ENCODE measurements at regions not wholly inside any gene's neighbourhood (a gene's known extent, or its start where the extent isn't known, plus 50 kb on each side); places are given as distances from the start of the nearest gene placed in this dataset.

DNA sequence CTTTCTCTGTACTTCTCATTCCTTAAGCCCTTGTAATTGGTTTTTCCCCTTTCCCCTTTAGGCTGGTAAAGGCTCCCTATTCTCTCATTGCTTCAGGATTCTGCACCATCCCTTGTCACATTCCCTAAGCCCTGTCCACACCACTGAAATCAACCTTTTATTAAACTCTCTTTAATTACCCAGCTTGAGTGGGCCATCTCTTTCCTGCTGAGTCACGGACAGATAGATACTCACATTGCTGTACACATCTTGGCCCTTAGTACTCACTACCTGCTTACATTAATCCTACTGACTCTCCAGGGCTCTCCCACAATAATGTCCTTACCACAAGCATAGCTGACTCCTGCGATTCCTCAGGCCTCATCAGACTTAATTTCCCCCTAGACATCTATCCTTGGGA, 94.0 kb upstream of the PCGF5 start:
- Histone ChIP-seq H3K27ac (ENCODE audit: low read length) (no peak overlapping the region), H3K9me3 (ENCODE audit: insufficient read depth, low read depth, low read length) (no peaks in the 10 kb centered on the region), H3K36me3 (ENCODE audit: insufficient read depth, low read depth, low read length) (no peaks in the 10 kb centered on the region), H3K4me1 (ENCODE audit: insufficient read depth, low read length) (no peaks in the 10 kb centered on the region), H3K27me3 (ENCODE audit: insufficient read depth, low read length) (no peaks in the 10 kb centered on the region), H3K4me3 (ENCODE audit: low read length) (no peak overlapping the region), H3K9ac (ENCODE audit: low read depth, low read length) (no peak overlapping the region)

DNA sequence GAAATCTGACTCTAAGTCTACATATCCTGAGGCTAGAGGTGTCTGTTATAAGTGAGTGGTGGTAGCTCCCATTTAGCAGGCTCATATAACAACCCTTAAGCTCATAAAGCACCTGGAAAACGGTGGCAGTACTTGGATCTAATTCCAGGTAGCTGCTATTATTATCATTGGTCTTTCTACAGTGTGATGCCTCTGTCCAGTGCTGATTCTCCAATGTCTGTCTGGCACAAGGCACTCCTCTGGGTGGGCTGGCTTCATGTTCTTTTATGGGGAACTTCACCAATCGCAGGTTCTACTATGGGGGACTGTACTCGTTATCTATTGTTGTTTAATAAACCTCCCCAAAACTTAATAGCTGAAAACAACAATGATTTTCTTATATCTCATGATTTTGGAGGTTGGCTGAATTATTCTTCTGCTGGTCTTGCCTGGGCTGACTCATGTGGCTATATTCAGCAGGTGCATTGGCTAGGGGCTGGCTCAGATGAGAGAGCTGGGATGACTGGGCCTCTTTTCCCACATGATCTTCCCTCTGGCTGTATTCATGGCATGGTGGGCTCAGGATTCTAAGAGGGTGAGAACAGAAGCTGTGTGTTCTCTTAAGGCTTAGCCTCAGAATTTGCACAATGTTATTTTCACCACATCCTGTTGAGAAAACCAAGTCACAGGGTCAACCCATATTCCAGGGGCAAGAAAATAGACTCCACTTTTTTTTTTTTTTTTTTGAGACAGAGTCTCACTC, 93.0 kb upstream of the PCGF5 start:
- no peak overlapping the region for H3K4me3 ChIP-seq (ENCODE audit: low read length)
- no peaks in the 10 kb centered on the region for H3K36me3 ChIP-seq (ENCODE audit: insufficient read depth, low read depth, low read length)
- H3K9ac ChIP-seq (ENCODE audit: low read depth, low read length): no peak overlapping the region
- H3K27me3 ChIP-seq (ENCODE audit: insufficient read depth, low read length): no peaks in the 10 kb centered on the region
- no peak overlapping the region for H3K27ac ChIP-seq (ENCODE audit: low read length)
- H3K9me3 ChIP-seq (ENCODE audit: insufficient read depth, low read depth, low read length): no peaks in the 10 kb centered on the region
- H3K4me1 ChIP-seq (ENCODE audit: insufficient read depth, low read length): no peaks in the 10 kb centered on the region

DNA sequence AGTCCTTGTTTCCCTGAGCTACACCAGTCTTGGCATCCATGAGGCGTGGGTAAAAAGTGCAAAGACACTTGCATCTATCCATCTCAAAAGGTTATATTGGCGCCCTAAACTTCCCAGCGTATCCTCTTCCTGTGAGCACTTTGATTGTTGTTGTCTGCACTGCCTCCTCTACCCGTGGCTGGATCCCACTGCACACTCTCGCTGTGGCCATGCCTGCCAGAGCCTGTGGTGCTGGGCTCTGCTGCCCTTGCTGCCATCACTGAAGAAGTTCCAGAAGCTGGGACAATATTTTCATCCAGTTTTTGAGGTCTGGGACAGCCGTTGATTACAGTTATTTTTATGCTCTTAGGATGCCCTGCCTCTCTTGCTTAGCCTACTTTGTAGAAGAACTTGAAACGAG, 85.3 kb upstream of the PCGF5 start:
- Histone ChIP-seq H3K9ac (ENCODE audit: low read depth, low read length) (no peak overlapping the region), H3K4me1 (ENCODE audit: insufficient read depth, low read length) (no peaks in the 10 kb centered on the region; the same call in 1 of the 2 replicates), H3K36me3 (ENCODE audit: insufficient read depth, low read depth, low read length) (no peaks in the 10 kb centered on the region), H3K27ac (ENCODE audit: low read length) (no peak overlapping the region), H3K27me3 (ENCODE audit: insufficient read depth, low read length) (no peaks in the 10 kb centered on the region), H3K9me3 (ENCODE audit: insufficient read depth, low read depth, low read length) (no peaks in the 10 kb centered on the region), H3K4me3 (ENCODE audit: low read length) (no peak overlapping the region)

DNA sequence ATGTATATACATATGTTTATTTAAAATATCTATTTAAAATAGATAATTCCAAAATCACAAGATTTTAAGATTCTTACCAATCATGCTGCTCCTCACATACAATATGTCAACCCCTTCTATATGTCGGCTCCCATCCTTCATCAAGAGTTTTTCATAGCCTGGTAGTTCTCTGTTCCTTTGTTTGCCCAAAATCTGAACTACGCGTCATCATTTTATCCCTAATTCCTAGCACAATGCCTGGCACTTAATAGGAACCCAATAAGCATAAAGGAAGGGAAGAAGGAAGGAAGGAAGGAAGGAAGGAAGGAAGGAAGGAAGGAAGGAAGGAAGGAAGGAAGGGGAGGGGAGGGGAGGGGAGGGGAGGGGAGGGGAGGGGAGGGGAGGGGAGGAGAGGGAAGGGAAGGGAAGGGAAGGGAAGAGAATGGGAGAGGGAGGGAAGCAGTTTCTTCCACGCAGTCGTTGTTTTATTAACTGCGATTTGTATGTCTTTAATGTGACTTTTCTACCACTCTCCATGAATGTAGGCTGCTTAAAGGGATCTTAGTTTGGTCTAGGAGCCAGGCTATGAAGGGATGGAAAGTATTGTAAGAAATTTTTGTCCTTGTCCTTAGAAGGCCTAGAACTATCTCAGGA, 83.3 kb upstream of the PCGF5 start:
- H3K9ac ChIP-seq (ENCODE audit: low read depth, low read length): no peak overlapping the region
- H3K36me3 ChIP-seq (ENCODE audit: insufficient read depth, low read depth, low read length): no peaks in the 10 kb centered on the region
- H3K9me3 ChIP-seq (ENCODE audit: insufficient read depth, low read depth, low read length): no peaks in the 10 kb centered on the region
- no peak overlapping the region for H3K4me3 ChIP-seq (ENCODE audit: low read length)
- H3K27ac ChIP-seq (ENCODE audit: low read length): no peak overlapping the region
- H3K27me3 ChIP-seq (ENCODE audit: insufficient read depth, low read length): no peaks in the 10 kb centered on the region
- H3K4me1 ChIP-seq (ENCODE audit: insufficient read depth, low read length): no peaks in the 10 kb centered on the region; the same call in 1 of the 2 replicates

DNA sequence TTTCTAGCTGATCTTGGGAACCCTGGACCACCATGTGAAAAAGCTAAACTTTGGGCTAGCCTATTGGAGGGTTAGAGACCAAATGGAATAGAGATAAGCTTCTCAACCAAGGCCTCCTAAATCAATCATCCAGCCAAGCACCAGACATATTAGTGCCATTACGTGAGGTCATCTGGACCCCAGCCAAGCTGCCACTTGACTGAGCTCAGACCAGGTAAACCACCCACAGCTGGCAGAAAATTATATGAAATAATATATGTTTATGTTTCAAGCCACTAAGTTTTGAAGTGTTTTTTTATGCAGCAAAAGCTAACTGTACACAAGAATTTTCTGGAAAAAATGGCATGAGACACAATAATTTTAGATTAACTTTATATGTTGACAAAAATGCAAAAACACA, 82.6 kb upstream of the PCGF5 start:
- Histone ChIP-seq H3K4me3 (ENCODE audit: low read length) (no peak overlapping the region), H3K36me3 (ENCODE audit: insufficient read depth, low read depth, low read length) (no peaks in the 10 kb centered on the region), H3K27ac (ENCODE audit: low read length) (no peak overlapping the region), H3K9ac (ENCODE audit: low read depth, low read length) (no peak overlapping the region), H3K27me3 (ENCODE audit: insufficient read depth, low read length) (no peaks in the 10 kb centered on the region), H3K9me3 (ENCODE audit: insufficient read depth, low read depth, low read length) (no peaks in the 10 kb centered on the region), H3K4me1 (ENCODE audit: insufficient read depth, low read length) (no peaks in the 10 kb centered on the region; the same call in 1 of the 2 replicates)

DNA sequence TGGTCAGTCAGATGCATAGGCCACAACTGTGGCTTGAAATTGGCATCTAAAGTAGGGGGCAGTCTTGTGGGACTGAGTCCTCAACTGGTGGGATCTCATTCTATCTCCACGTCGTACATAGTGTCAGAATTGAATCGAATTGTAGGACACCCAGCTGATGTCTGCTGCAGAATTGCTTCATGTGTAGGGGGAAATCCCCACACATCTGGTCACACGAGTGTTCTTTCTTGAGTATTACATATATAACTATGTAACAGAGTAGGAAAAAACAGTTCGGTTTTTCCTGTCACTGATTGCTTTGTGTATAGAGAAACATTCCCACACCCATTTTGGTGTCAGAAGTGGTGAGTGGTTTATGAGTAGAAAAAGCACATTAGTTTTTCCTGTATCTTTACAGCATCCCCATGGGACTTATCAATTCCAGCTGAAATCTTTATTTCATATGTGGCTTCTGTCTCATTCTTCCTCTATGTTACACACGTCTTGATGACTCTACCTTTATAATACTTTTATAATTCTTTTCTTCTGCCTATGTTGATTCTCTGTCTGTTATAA, 79.4 kb upstream of the PCGF5 start:
- no peak overlapping the region for H3K9ac ChIP-seq (ENCODE audit: low read depth, low read length)

DNA sequence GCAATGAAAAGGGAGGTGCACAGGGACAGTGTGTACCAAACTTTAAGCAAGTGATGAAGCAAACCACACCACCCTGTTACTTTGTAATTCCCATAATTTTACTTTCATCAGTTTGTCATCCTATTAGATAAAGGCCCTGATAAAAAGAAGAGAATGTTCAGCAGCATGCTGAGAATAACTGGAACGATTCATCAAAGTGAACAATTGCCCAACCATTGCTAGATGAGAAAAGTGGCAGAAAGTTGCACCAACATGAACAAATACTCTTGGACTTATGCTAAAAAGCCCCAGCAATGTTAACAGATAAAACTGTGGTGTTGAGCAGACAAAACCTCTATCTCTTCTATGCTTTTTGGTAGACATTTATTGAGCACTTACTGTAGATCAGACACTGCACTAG, 75.5 kb upstream of the PCGF5 start:
- H3K27ac ChIP-seq (ENCODE audit: low read length): no peak overlapping the region
- no peaks in the 10 kb centered on the region for H3K36me3 ChIP-seq (ENCODE audit: insufficient read depth, low read depth, low read length)
- H3K4me1 ChIP-seq (ENCODE audit: insufficient read depth, low read length): no peaks in the 10 kb centered on the region
- H3K27me3 ChIP-seq (ENCODE audit: insufficient read depth, low read length): no peaks in the 10 kb centered on the region; the same call in 1 of the 2 replicates
- no peaks in the 10 kb centered on the region for H3K9me3 ChIP-seq (ENCODE audit: insufficient read depth, low read depth, low read length)
- H3K9ac ChIP-seq (ENCODE audit: low read depth, low read length): no peak overlapping the region
- no peak overlapping the region for H3K4me3 ChIP-seq (ENCODE audit: low read length)

More for the DNA sequence above, 79.4 kb upstream of the PCGF5 start:
- Histone ChIP-seq H3K4me1 (ENCODE audit: insufficient read depth, low read length) (no peaks in the 10 kb centered on the region), H3K4me3 (ENCODE audit: low read length) (no peak overlapping the region), H3K36me3 (ENCODE audit: insufficient read depth, low read depth, low read length) (no peaks in the 10 kb centered on the region), H3K27ac (ENCODE audit: low read length) (no peak overlapping the region), H3K9me3 (ENCODE audit: insufficient read depth, low read depth, low read length) (no peaks in the 10 kb centered on the region), H3K27me3 (ENCODE audit: insufficient read depth, low read length) (no peaks in the 10 kb centered on the region; the same call in 1 of the 2 replicates)

DNA sequence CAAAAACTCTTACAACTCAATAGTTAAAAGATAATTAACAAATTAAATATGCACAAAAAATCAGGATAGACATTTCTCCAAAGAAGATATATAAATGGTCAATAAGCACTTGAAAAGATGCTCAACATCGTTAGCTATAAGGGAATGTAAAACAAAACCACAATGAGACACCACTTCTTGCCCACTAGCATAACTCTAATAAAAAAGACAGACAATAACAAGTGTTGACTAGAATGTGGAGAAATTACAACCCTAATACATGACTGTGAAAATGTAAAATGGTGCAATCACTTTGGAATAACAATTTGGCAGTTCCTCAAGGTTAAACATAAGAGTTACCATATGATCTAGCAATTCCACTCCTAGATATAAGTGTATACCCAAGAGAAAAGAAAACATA, 74.3 kb upstream of the PCGF5 start:
- Histone ChIP-seq H3K4me1 (ENCODE audit: insufficient read depth, low read length) (no peaks in the 10 kb centered on the region), H3K9ac (ENCODE audit: low read depth, low read length) (no peak overlapping the region), H3K36me3 (ENCODE audit: insufficient read depth, low read depth, low read length) (no peaks in the 10 kb centered on the region), H3K9me3 (ENCODE audit: insufficient read depth, low read depth, low read length) (no peaks in the 10 kb centered on the region), H3K27me3 (ENCODE audit: insufficient read depth, low read length) (no peaks in the 10 kb centered on the region; the same call in 1 of the 2 replicates), H3K27ac (ENCODE audit: low read length) (no peak overlapping the region), H3K4me3 (ENCODE audit: low read length) (no peak overlapping the region)

DNA sequence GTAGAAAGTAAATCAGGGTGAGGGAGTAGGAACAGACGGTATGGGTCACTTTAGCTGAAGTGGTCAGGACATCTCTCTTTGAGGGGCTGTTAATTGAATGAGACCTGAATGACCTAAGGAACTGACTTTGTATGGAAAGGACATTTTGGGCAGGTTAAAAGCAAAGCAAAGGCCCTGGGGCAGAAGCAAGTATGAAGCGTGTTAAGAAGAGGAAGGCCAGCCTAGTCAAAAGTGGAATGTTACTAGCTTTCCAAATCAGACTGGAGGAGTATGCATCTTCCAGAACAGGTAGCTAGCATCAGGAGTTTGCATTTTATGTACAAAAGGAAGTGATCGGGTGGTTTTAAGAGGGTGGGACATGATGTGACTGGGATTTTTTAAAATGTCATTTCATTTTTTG, 70.9 kb upstream of the PCGF5 start:
- no peaks in the 10 kb centered on the region for H3K4me1 ChIP-seq (ENCODE audit: insufficient read depth, low read length)
- no peak overlapping the region for H3K4me3 ChIP-seq (ENCODE audit: low read length)
- no peak overlapping the region for H3K9ac ChIP-seq (ENCODE audit: low read depth, low read length)
- H3K27ac ChIP-seq (ENCODE audit: low read length): no peak overlapping the region
- no peaks in the 10 kb centered on the region for H3K9me3 ChIP-seq (ENCODE audit: insufficient read depth, low read depth, low read length)
- H3K36me3 ChIP-seq (ENCODE audit: insufficient read depth, low read depth, low read length): no peaks in the 10 kb centered on the region
- H3K27me3 ChIP-seq (ENCODE audit: insufficient read depth, low read length): no peaks in the 10 kb centered on the region; the same call in 1 of the 2 replicates

DNA sequence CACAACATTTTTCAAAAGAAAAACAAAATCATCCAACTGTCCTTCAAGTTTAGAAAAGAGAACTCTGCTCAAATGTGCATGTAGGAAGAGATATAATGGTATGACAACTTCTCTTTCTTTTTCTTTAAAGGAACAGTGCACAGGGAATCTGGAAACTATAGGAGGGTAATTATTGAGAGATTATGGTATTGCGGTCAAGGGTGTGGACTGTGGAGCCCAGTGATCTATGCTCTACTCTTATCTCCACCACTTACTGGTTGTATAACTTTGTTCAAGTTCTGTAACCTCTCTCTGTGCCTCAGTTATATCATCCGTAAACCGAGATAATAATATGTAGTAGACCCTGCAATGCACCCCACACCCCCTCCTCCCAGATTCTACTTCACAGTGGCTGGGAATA, 69.8 kb upstream of the PCGF5 start:
- Histone ChIP-seq H3K9me3 (ENCODE audit: insufficient read depth, low read depth, low read length) (no peaks in the 10 kb centered on the region), H3K9ac (ENCODE audit: low read depth, low read length) (no peak overlapping the region), H3K27ac (ENCODE audit: low read length) (no peak overlapping the region), H3K27me3 (ENCODE audit: insufficient read depth, low read length) (peaks cover 5% of the 10 kb centered on the region), H3K36me3 (ENCODE audit: insufficient read depth, low read depth, low read length) (no peaks in the 10 kb centered on the region), H3K4me1 (ENCODE audit: insufficient read depth, low read length) (no peaks in the 10 kb centered on the region), H3K4me3 (ENCODE audit: low read length) (no peak overlapping the region)

DNA sequence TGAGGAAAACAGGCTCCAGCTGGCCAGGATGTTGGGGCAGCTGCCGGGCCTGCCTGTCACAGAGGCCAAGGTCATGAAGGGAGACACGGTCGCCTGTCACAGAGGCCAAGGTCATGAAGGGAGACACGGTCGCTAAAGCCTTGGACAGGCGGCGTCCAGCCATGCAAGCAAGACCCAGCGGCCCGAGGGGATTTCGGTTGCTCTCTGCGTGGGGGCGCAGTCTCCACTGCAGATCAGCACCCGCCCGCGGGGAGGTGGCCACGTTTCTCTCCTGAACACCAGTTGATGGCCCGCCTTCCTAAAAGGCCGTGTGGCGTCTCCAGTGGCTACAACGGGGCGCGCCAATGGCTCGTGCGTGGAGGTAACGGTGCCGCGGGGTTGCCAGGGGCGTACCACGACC, 67.0 kb upstream of the PCGF5 start:
- H3K9ac ChIP-seq (ENCODE audit: low read depth, low read length): no peak overlapping the region
- no peak overlapping the region for H3K27ac ChIP-seq (ENCODE audit: low read length)
- no peaks in the 10 kb centered on the region for H3K4me1 ChIP-seq (ENCODE audit: insufficient read depth, low read length)
- no peaks in the 10 kb centered on the region for H3K9me3 ChIP-seq (ENCODE audit: insufficient read depth, low read depth, low read length)
- no peak overlapping the region for H3K4me3 ChIP-seq (ENCODE audit: low read length)
- H3K27me3 ChIP-seq (ENCODE audit: insufficient read depth, low read length): peaks cover 10% of the 10 kb centered on the region
- no peaks in the 10 kb centered on the region for H3K36me3 ChIP-seq (ENCODE audit: insufficient read depth, low read depth, low read length)

DNA sequence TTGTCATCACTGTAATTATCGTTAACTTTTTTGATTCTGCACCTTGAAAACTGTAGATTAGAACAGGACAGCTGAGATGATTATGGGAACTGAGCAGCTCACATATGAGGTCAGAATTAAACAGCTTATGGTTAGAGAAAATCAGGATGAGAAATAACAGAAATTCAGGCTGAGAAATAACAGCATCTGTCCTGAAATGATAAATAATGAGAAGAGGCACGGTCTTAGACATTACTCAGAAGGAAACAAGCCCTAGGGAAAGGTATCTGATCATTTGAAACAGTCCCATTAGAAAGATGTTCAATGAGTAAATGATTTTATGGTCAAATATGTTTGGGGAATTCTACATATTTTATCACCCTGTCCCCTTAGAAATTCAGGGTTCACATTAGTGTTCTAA, 65.6 kb upstream of the PCGF5 start:
- Histone ChIP-seq H3K4me1 (ENCODE audit: insufficient read depth, low read length) (no peaks in the 10 kb centered on the region), H3K27me3 (ENCODE audit: insufficient read depth, low read length) (peaks cover 22% of the 10 kb centered on the region), H3K27ac (ENCODE audit: low read length) (no peak overlapping the region), H3K9me3 (ENCODE audit: insufficient read depth, low read depth, low read length) (no peaks in the 10 kb centered on the region), H3K36me3 (ENCODE audit: insufficient read depth, low read depth, low read length) (no peaks in the 10 kb centered on the region), H3K9ac (ENCODE audit: low read depth, low read length) (no peak overlapping the region), H3K4me3 (ENCODE audit: low read length) (no peak overlapping the region)
